NCI-H524 (cell line): ENCODE measurements at regions not wholly inside any gene's neighbourhood (a gene's known extent, or its start where the extent isn't known, plus 50 kb on each side); places are given as distances from the start of the nearest gene placed in this dataset.
A peak's percentile ranks its signal among the peaks of the same experiment; 100 is the strongest.
"Not testable (repeated sequence)": the region's sequence is repeated elsewhere in the genome, so short reads cannot be mapped to it uniquely, and the experiment has no call there.

Source experiments
- DNase-seq, 2 experiments: peaks; one replicate each; lab custom pipeline; 2025; lab: John Stamatoyannopoulos, UW

DNA sequence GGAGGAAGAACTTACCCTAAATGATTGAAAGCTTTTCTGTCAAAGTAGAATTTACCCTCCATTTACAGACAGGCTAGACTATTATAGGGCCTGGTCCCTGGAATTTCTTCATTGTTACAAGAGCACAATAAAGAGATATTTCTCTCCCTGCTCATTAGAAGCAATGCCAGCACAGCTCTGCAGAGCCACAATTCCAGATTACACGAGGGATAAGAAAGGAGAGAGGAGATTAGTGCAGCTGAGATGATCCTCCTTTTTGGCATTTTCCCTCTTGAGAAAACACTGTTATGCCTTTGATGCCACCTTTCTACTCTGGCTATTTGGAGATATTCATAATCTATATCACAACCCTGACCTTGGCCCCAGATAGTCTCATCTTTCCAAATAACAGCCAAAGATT lies 1119.5 kb upstream of the TMPRSS15 start:
- peak in 1 of 2 experiments; percentile 14 for DNase-seq

DNA sequence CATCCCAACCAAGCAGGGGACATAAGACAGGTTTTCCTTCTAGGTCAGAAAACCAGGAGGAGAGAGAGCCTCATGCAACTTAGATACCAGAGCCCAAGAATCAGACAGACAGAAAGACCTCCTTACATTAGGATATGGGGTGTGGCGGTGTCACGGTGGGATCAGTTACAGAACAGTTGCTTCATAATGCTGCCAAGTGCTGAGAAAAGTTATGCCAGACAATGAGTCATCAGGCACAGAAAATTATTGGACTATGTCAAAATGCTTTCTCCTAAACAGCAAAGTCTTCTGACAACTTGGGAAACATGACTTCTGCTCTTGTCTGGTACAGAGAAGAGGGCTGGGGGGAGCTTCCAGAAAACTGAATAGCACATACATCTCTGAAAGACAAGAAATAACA lies 1120.2 kb upstream of the TMPRSS15 start:
- DNase-seq = no peak

DNA sequence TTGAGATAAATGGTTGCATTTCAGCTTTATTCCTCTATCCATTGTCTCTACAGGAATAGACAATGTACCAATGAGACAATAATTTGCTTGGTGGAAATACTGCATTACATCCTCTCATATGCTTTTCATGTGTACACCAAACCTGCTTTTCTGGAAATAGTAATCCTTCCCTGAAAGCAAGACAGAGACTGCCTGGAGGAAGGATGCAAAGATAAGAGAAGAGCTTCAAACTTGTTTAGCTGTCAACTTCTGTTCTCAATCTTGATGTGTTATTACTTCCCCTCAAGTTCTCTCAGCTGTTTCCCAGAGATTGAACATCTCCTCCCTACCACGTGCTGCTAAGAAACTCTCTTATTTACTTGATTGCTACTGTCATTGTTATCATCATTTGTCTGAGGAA lies 1125.4 kb upstream of the TMPRSS15 start:
- no peak for DNase-seq

DNA sequence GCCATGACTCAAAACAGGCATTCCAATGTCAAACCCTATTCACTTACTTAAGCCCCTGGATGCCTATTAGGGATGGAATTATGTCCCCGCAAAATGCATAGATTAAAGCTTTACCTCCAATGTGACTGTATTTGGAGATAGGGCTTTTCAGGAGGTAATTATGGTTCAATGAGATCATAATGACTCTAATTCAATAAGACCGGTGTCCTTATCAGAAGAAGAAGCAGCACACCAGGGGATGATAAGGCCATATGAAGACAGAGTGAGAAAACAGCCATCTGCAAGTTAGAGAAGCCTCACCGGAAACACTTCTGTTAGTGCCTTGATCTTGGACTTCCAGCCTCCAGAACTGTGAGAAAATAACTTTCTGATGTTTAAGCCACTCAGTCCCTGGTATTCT lies 1131.8 kb upstream of the TMPRSS15 start:
- DNase-seq = no peak

DNA sequence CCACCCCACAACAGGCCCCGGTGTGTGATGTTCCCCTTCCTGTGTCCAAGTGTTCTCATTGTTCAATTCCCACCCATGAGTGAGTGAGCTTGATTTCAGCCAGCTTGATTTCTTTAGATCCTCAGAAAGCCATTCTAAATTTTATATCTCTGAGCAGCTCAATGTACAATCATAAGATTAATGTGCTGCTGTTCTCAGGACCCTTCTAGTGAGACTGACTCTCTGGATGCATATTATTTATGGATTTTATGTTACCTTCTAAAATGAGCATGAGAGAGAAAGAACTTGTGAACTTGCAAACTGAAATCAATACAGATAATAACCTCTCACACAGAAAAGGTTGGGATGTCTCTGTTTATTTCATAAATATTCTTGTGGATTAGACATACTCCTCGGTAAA lies 1133.5 kb upstream of the TMPRSS15 start:
- no peak for DNase-seq

DNA sequence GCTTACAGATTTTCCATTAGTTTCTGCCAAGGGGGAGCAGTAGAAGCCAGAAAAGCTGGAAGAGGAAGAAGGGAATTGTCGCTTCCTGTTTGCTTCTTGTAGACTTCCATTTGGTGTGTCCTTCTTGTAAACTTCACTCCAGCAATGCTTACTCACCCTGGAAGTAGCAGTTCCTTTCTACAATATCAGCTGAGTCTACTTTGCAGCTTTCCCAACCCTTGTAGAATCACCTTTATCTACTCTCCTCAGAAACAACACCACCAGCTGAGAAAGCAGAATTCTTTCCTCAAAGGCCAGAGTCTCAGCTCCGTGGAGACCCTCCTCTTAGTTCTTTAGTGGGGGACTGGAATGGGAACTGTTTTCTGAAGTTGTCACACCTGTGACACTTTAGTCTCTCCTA lies 1136.7 kb upstream of the TMPRSS15 start:
- DNase-seq = no peak

DNA sequence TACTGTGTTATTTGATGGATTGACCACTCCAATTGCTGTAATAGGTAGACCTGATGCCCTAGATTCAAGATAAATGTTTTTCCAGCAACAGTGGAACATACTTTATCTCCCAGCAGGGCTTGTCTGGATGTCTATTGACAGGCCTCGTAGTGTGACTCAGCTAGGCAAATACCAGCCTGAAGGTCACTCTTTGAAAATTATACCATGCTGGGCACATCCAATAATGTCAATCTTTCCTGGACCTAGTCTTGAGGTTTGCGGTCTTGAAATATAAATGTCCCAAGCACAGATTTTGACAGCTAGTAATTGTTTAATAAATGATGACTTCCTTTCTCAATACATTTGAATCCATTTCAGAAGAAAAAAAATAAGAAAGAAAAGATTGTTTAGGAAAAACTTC lies 1138.0 kb upstream of the TMPRSS15 start:
- DNase-seq = no peak

DNA sequence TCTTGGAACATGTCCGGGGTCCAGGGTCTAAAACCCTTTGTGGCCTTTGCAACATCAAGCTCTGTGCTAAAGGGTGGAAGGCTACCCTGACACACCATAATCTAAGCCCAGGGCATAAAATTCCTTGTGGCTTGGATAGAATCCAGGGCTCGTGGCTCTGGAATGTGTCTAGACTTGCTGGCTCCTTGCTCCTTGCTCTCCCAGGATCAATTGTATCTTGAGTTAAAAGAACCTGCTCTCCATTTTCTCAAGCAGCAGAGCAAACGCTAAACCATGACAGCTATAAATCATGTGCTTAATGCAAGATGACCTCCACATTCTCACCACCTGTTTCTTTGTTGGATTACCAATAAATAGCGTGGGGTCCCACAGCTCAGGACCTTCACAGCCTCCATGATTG lies 1140.9 kb upstream of the TMPRSS15 start:
- not testable (repeated sequence) for DNase-seq

DNA sequence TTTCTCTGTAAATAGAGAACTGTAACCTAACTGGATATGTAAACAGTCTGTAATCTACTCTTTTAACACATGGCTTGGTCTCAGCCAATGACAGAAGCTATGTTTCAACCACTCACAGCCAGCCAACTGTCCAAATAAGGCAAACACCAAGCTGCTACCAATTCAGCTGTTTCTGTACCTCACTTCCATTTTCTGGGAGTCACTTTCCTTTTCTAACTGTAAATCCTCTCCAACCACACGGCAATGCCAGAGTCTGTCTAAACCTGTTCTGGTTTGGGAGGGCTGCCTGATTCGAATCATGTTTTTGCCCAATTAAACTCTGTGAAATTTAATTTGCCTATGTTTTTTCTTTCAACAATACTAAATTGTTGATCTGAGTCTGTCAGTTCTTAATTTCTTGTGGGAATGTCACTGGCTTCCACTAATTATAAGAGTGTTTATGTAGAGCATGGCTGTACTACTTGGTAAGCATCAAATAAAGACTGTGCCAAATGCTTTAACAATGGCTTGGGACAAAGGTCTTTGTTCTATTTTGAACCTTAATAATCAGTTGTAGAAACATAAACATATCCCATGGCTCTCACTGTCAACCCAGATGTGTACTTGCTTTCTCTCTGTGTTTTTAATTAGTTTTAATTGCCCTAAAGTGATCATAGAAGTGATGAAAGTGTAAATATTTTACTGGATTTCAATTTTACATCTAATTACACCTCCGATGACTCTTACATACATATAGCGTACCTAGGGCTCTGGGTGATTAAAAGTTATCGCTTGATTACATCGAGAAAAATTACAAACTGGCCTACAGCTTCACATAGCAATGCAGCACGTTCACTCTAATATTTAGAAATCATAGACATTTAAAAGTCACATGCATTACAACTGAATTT lies 1144.6 kb upstream of the TMPRSS15 start:
- DNase-seq = no peak

DNA sequence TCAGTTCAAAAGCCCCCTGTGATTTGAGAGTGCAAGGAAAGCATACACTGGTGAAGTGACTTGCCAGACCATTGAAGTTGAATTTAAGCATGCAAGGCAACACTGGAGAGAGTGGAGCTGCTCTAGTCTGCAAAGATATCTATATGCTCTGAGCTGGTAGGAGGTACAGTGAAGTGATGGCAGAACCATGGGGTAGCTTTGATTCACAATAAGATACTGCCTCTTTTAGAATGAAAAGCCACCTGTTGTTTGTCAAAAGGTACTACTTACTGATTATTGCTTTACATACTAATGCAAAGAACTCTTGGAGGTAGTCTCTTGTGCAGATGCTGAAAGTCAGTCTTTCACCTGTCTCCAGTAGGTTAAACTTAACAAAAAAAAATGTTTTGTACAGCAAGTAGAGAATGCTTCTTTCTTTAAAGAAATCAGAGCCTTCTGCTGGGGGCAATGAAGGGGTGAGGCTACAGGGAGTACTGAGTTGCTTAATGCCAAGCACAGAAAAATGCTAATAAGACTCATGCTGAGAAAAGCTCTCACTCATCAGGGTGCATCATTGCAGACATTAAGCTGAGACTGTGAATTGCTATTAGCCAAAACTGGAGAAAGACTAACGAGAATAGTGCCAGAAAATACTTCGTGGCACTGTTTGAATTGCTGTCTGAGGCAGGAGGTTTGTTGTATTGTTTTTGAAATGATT lies 1150.5 kb upstream of the TMPRSS15 start:
- no peak for DNase-seq

DNA sequence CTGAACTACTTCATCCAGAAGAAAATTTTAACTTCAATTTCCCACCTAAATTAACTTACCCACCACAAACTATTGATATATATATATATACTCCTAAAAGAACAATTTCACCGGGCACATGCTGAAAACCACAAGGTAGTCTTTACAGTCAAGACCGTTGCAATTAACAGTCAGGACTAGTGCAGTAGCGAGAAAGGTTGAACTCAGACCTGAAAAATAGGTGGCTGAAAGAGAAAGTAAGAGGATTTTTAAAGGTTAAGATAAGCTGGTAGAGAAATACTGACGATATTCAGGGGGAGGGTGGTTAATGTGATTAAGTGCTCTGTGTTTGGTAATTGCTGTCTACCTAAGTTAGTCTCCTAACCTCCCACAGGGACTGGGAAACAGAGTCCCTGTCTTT lies 1153.5 kb upstream of the TMPRSS15 start:
- DNase-seq = no peak

DNA sequence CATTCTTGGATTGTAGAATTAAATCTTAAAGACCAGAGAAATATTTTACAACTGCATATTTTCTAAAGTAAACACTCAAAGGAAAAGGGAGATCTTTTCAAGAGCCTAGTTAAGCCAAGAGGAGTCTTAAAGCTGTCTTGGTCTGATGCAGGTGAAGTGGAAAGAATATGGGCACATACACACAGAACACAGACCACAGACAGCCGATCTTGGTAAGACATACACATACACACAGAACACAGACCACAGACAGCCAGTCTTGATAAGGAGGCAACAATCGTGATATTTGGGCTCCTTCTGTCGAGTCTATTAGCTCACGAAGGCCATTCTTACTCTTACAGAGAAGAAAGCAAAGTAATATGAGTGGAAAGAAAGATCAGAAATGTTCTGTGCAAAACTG lies 1153.9 kb upstream of the TMPRSS15 start:
- DNase-seq = no peak

DNA sequence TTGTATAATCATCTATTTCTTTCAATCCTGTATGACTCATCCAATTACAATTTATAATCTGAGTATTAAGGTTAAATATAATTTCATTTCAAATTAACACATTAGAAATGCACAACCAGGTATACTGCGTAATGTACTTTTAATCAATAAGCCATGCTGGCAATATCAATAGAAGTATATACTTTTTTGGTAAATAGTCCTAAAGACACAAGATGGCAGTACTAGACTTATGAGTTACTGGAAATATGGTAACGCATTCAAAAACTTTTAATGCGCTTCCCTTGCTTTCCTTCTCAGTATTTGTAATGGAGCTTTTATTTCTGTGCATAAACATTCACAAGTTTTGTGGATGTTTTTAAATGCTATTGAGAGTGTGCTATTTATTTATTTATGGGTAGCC lies 1162.0 kb upstream of the TMPRSS15 start:
- DNase-seq = peak in 1 of 2 experiments; percentile 10

DNA sequence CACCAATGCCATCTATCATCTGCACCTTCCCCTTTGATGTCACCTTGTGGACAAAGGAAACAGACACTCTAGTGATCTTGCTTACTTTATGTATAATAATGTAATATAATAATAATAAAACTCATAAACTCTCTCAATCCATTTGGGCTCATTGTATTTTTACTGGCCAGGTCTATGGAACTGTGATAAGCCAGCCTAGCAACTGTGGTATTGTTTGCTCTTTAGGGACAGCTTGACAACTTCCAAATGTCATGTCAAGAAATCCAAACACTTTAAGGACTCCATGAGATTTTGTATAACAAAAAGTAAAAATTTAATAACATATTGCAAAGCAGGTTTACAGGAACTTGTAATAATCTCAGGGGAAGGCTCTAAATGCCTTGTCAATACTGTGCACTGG lies 1163.4 kb upstream of the TMPRSS15 start:
- no peak for DNase-seq

DNA sequence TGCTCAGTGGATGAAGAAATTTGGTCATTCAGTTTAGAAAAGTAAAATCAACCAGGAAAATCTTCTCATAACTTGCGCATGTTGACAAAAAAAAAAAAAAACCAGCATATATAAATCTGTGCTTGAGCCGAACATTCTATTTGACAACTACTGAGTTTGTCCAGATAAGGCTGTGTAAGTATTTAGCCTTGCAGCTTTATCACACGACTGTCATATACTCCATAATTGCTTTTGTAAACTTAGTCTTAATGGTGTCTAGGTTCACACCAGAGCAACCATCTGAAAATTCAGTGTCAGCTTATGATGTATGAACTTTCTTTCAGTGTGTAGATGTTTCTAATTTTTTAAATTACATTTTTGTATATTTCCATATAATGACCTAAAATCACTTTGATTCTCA lies 1173.8 kb upstream of the TMPRSS15 start:
- DNase-seq = no peak

DNA sequence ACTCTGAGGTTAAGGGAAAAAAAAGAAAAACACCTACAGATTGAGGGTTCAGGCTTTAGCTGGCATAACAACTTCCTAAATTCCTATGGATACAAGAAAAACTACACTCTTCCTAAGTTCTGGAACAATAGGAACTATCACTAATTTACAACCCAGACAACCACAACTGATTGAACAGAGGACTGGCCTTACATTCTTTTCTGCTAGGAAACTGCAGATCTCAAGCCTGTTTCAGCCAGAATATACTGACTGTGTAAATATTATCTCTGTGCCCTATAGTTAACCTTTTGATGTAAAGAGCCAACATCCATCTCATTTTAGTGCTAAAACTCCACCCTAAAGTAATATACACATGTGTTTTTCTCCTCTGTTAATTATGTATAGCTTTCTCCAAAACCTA lies 1186.5 kb upstream of the TMPRSS15 start:
- no peak for DNase-seq

DNA sequence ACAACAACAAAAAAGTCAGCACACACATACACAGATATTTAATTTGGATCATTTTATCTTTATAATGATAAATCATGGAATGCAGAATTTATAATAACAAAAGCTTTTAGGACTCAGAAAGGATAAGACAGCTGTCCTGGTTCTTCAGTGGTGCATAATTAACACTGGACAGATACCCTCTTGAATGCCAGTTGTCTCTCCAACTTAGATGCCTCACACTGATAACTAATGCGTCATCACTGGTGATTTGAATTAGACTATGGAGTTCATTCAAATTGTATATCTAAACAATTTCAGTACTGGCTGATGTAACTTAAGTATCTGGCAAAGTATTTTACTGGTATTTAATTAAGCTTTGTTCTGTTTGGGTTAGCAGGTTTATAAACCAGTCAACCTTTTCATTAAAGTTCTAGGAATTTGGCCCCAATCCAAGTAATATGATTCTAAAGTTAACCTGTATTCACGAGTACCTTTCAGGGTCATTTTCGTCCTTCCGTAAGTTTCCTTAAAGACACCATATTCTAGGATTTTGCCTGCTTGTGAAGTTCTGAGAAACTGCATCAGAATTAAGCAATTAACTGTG lies 1199.5 kb upstream of the TMPRSS15 start:
- DNase-seq = peak in 1 of 2 experiments; percentile 27

DNA sequence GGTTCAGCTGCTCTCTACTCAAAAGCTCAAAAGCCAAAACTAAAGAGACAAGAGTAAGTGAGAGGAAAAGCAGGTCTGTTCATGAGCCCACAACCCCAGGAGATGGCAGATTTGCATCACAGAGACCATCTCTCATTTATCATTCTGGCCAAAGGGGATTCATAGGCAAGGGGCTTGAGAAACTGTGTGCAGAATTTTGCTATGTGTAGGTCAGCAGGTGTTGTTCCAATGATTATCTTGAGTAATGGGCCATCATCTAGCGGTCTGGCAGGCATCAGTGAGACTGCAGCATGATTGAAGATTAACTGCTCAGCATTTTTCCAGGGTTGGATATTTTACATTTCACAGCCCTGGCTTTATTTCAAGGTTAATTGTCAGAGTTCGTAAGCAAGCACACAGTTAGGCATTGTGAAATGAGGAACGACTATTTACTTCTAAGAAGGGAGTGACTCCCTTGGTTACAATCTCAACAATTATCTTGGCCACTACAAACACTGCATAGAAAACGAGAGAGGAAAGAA lies 1204.6 kb upstream of the TMPRSS15 start:
- peak; percentile 36 to 56 for DNase-seq

DNA sequence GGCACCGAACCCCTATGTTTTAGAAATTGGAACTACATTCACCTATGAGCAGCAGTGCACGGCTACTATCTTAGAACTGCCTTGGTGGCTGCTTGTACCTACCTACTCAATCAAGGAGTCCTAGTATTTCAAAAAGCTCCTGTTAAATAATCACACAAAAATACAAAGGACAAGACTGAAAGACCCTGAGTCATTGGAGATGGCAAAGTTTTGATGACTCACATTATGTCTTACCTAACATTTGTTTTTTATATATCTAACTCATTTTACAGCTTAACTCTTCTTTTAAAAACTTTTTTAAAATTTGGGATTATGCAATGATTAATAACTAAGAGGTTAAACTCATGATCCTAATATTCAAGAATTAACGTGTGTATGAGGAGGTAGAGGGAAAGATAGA lies 1206.0 kb upstream of the TMPRSS15 start:
- no peak for DNase-seq

DNA sequence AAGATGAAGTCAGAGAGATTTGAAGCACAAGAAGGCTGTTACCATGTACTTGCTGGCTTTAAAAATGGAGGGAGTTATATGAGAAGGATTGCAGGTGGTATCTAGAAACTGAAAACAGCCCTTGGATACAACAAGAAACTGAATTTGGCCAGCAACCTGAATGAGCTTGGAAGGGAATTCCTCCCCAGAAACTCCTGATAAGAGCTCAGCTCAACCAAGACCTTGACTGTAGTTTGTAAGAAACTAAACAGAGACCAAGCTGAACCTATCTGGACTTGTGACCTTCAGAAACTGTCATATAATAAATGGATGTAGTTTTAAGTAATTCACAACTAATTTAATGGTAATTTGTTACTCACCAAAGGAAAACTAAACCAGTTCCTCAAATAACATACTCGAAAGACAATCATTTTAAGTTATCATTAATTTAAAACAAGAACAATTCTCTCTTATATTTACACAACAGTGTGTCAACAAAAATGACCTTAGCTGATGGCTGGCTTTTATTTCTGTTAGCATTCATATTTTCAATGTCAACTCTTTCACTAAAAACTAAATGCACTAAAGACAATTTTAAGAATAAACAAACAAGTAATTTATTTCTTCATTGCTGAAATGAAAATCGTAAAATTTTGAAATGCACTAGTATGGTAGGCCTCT lies 1218.4 kb upstream of the TMPRSS15 start:
- no peak for DNase-seq

DNA sequence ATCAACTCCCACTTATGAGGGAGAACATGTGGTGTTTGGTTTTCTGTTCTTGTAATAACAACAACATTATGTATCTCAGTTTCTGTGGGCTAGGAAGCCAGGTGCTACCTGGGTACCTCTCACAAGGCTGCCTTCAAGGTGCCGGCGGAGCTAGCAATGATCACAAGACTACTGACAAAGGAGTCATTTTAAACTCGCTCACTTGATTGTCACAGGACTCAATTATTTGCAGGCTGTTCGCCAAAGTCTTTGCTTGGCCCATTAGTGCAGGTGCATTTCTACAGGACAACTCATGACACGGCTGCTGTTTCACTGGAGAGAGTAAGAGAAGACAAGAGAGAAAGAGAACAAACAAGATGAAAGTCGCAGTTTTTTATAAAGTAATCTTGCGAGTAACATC lies 1237.4 kb upstream of the TMPRSS15 start:
- DNase-seq = no peak

DNA sequence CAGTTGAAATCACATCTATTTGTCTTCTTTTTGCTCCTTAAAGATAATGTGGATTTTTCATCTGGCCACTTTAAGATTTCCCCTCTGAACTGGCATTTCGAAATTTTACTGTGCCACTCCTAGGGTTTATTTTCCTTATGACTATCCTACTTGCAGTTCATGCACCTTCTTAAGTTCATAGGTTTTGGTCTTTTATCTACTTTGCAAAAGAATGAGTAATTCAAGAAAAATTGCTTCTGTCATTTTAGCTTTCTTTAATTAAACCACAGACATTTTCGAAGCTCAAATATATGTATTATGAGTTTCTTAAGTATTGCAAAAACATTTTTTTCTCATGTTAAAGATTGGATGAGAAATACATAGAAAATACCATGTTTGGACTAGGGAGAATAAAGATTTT lies 1244.8 kb upstream of the TMPRSS15 start:
- DNase-seq = no peak
